NCI-H128 (cell line): ENCODE measurements at regions not wholly inside any gene's neighbourhood (a gene's known extent, or its start where the extent isn't known, plus 50 kb on each side); places are given as distances from the start of the nearest gene placed in this dataset.
"Not testable (repeated sequence)": the region's sequence is repeated elsewhere in the genome, so short reads cannot be mapped to it uniquely, and the experiment has no call there.

Experiments used
- DNase-seq: peaks from one replicate; lab custom pipeline; 2025; ENCODE audit not compliant: unreplicated experiment; lab: John Stamatoyannopoulos, UW

DNA sequence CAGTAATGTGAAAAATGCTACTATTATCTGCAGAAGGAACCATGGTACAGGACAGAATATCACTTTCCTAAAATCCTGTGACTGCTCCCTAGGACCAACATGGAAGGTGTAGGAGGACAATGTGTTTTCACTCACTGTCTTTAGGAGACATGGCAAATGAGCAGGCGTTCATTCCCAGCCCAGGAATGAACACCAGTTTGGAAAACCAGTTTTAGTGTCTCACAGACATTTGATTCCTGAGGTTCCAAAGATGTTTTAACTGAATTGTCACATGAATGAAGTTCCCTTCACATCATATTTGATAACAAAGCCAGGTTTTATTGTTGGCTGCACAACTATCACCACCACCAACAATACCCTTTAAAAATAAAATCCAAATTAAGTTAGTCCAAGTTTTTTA, 178.2 kb downstream of the ENC1 start:
- no peak for DNase-seq

GRCh38 chr5:74461251-74461650, 179.3 kb downstream of the ENC1 start:
- no peak for DNase-seq

DNA sequence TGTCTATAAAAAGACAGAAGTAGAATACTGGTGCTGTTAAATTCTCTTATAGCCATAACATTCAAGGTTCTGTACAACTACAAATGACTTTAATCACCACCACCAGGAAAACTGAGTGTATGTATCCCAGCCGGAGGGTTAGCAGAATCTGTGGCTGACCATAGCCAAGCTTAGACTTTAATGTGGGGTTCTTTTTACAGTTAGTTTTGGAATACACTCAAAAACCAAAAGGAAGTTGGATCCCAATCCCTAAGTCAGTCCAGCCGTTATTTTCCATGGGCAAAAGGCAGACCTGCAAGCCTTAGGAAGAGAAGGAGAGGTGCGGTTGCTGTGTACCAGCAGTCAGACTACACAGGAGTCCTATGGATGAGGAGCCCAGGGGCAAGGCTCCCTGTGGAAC, 179.8 kb downstream of the ENC1 start:
- no peak for DNase-seq

DNA sequence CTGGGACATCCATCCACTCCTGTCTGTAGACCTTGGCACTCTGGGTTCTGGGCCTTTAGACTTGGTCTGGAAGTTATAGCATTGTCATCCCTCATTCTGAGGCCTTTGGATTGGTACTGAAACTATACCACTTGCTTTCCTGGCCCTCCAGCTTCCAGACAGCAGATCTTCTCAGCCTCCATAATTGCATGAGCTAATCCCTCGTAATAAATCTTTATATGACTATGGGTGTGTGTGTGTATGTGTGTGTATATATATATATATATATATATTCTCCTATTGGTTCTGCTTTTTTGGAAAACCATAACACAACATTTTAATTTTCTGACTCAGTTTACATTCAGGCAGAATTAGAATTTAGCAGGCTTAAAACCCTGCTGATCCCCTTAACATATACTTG, 180.5 kb downstream of the ENC1 start:
- no peak for DNase-seq

DNA sequence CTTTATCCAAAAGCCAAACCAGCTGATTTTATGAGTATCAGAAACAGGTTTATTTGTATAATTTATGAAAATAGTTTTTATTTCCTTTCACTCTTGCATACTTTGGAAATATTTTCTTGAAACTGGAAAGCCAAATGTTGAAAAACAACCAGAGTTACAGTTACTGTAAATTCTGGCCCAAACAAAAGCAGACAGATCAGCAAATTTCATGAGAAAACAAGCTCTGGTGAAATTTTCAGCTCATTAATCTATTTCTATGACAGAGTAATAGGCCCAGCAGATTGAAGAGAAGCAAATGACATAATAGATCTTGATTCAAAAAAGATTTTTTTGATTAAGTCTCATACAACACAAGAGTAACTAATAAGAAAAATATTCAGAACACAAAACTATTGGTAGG, 182.7 kb downstream of the ENC1 start:
- DNase-seq, result no peak

DNA sequence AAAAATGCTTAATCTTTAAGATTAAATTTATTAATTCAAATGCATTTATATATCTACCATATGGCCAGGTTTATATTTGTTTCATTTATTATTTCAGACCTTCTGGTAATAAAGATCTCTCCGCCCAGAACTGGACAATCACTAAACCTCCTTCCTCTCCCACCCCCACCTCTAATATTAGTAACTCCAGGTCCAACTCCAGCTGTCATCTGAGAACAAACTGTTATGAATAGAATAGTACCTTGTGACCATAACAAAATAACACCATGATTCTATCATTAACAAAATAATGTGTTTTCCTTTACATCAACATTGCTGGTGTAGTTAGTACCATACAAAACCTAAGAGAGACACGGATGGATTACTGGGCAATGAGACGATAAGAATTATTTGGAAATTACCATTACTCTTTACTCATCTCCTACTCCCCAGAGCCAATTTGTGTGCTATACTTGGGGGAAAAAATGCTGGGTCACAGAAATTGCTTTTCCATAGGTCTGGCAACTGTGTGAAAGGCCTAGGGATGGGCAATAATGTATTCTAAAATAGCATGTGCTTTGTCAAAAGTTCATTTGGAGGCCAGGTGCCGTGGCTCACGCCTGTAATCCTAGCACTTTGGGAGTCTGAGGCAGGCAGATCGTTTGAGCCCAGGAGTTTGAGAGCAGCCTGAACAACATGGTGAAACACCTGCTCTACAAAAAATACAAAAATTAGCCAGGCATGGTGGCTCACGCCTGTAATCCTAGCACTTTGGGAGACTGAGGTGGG, 186.1 kb downstream of the ENC1 start:
- DNase-seq, result no peak

DNA sequence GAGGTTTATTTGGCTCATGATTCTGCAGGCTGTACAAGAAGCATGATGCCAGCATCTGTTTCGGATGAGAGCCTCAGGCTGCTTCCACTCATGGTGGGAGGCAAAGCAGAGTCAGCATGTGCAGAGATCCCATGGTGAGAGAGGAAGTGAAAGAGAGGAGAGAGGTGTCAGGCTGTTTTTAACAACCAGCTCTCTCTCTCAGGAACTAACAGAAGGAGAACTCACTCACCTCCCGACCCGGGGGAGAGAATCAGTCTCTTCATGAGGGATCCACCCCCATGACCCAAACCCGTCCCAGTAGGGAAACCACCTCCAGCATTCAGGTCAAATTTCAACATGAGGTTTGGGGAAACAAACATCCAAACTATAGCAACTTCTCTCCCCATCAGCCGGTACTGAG, 187.7 kb downstream of the ENC1 start:
- DNase-seq, result no peak

GRCh38 chr5:74450095-74450494, 190.4 kb downstream of the ENC1 start:
- no peak for DNase-seq

DNA sequence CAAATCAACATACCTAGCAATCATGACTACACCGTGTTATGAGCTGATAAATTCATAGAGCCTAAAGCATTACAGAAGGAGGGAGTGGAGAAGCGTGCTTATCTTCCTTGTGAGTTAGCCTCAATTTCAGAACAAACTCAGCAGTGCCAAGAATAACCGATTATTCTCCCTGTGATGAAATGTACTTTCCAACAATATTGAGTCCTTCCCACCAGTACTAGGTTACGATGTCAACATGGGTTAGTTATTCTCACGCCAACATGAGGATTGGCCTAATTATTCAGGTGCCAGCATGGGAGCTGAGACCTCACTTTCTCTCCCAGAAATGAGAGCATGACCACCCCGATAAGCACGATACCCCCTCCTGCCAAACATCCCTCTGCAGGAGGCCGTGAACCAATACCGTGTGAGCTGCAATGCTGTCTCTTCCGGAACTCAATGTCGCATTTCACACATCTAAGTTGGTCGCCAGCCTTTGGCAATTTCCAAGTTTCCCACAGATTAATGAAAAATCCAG, 193.7 kb downstream of the ENC1 start:
- no peak for DNase-seq

GRCh38 chr5:74442466-74442865, 198.1 kb downstream of the ENC1 start:
- no peak for DNase-seq

DNA sequence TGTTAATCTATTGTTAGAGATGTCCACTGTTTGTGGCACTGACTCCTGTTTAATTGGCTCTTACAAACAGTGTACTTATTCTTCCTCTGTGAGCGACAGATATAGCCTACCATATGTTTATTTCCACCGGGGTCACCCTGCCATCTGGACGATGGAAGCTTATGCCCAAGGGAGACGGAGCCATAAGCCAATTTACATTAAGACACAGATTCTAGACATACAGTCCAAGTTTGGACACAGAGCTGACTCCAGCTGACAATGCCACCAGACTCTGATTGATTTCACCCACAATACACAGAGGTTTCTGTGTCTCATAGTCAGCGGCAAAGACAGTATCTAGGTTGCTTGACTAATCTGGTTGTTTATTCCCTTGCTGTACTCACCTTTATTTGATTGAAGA, 198.9 kb downstream of the ENC1 start:
- DNase-seq, result no peak

DNA sequence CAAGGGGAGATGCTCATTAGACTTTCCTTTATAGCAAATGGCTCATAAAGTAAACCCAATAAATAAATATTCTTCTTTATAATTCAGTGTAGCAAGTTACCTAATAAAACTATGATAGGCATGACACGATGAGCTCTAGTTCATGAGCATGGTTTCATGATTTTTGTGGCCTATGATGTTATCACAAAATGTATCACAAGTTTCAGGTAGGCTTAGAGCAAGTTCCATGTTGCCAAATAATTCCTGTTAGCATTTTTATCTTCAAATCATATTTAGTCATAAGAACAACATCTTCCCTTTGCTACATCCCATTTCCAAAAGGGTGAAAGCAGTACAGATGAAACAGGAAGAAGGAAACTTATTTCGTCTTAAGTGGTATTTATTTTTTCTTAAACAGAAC, 200.2 kb downstream of the ENC1 start:
- no peak for DNase-seq

GRCh38 chr5:74437870-74438269, 202.7 kb downstream of the ENC1 start:
- DNase-seq, result not testable (repeated sequence)

DNA sequence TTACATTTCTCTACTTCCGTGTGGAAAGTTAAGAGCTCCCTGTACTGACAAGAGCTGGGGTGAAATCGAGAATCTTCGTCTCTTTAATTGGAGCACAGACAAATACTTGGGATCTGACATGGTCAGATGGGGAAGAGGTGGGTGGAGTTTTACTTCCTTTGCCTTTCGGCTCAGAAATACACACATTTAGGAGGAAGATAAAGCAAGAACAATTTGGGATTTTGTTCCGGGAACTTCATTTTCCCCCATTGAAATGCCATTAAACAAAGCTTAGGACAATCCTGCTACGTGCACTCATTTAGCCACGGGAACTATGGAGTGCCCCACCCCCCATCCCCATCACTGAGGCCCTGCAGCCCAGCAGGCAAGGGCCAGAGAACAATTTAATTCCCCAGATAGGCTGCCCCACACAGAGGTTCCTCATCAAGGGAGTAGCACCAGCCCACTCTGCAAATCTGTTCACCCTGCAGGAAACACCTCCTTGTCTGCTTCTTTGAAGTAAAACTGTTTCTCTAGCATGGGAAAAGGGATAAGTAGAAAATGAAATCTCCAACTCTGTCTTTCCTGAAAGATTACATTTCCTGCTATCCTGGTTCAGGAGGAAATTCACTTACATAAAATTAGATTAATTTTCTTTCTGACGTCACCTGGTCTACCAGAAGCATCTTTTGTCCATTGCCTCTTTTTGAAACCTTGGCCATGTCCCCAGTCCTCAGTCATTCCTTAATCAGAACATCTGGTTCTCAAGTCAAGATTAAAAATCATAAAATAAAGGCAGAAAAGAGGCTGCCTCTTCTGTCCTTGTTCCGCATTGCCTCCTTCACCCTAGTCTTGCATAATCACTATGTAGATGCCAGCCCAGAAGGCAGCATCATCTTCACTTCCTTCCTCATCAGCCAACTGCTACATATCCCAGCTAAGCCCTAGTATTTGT, 206.4 kb downstream of the ENC1 start:
- DNase-seq, result no peak

DNA sequence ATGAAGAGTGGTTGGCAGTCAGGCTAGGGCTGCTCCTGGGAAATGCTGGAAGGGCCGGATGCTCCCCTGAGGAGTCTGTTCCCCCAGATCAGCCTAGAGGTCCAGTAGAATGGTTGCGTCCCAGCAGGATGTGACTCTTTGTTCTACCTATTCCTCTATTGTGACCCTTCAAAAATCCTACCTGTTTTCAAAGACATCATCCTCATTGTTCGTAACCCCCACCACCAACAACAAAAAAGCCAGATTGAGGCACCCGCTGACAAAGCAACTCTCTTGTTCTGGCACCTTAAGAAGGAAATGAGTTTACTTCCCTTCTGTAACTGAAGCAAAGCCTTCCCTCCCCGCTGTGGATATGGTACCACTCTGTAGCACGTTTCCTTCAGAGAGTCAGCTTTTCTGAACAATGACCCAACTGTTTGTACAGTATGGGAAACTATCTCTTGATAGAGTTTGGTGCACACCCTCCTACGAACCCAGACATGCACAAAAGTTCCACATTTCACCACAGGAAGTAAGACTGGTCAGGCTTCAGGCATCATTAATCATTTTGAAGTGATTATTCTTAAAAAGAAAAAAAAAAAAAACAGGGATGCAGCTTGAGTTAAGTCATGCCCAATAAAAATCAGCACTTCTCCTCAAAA, 207.2 kb downstream of the ENC1 start:
- DNase-seq, result no peak

DNA sequence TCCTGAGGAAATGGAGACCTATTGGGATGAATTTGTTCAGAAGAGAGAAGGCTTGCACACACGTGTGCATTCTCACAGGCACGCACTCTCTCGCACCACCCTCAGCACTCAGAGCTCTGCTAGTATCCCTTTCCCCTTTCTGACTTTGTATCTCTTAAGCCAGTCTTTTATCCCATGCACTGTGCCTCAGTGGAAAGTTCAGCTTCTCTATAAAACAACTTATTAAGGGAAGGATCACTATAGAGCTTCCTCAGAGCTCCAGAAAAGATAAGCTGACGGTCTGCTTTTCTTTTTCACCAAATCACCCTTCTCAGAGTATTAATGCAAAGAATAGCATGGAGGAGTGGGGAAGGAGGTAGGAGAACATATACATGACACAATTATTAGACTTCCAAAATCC, 207.8 kb downstream of the ENC1 start:
- no peak for DNase-seq

DNA sequence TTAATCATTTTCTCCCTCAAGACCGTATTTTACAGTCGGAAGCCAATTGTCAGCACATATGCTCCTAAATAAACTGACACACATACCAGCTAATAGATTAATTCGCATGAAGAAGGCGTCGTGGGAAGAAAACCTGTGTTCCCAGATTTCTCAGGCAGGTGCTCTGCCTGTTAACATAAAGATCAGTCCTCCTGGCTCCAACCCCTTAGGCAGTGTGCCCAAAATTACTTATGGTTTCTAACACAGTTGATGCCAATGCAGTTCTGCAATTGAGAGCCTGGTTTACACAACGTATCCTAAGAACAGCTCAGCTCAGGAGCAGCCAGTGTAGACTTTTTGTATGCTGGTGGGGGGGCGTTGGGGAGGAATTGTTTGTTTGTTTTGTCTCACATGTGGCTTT, 208.3 kb downstream of the ENC1 start:
- no peak for DNase-seq

GRCh38 chr5:74431290-74431669, 209.2 kb downstream of the ENC1 start:
- no peak for DNase-seq

- DNase-seq, result no peak
Observed at GRCh38 chr5:74430631-74431289, 209.8 kb downstream of the ENC1 start.

GRCh38 chr5:74429495-74429894, 211.0 kb downstream of the ENC1 start:
- DNase-seq, result no peak

DNA sequence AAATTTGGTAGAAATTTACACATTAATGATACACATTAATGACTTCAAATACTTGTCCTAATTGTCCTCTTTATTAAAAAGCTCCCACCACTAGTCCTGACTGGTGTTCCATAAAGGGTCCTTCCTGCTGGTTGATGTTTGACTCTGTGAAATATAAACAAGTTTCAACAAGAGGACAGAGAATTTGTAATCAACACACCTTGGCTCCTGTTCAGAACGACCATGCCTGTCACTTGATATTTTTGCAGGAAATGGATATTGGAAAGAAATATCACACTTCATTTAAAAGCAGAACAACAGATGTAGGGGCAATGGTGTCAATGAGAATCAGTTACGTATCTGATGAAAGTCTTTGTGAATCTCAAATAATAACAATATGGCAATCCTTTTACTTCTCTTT, 211.7 kb downstream of the ENC1 start:
- DNase-seq, result no peak
